HepG2 (cell line): ENCODE measurements at regions not wholly inside any gene's neighbourhood (a gene's known extent, or its start where the extent isn't known, plus 50 kb on each side); places are given as distances from the start of the nearest gene placed in this dataset.

ENCODE experiments used
- CHD4 ChIP-seq: fragments of 200-600 bp; sonication (generic); IDR thresholded peaks from 2 replicates; pipeline ENCODE4 v1.7.0; 2017; ENCODE audit warnings: mild to moderate bottlenecking, low read length, borderline replicate concordance
- CTCF ChIP-seq: sonication (generic); formaldehyde crosslinking; IDR thresholded peaks from 2 replicates; pipeline ENCODE4 v1.5.0; 2020; ENCODE audit warnings: mild to moderate bottlenecking, missing genetic modification reagents, moderate library complexity
- JUND ChIP-seq: sonication (generic); formaldehyde crosslinking; IDR thresholded peaks from 2 replicates; pipeline ENCODE4 v1.8.0; 2022; ENCODE audit warnings: mild to moderate bottlenecking, missing genetic modification reagents
- KDM5A ChIP-seq: fragments of 200-600 bp; sonication (generic); IDR thresholded peaks from 2 replicates; pipeline ENCODE4 v1.7.0; 2018; ENCODE audit warnings: antibody characterized with exemption, mild to moderate bottlenecking, low read length, borderline replicate concordance
- MAFG ChIP-seq: sonication (generic); formaldehyde crosslinking; IDR thresholded peaks from 2 replicates; pipeline ENCODE4 v1.5.1; 2020; ENCODE audit warnings: mild to moderate bottlenecking, missing genetic modification reagents
- PCBP2 ChIP-seq: fragments of 200-400 bp; formaldehyde crosslinking; optimal IDR thresholded peaks from 2 replicates; pipeline ENCODE3; 2018; ENCODE audit warnings: low read length, low read depth; ENCODE audit not compliant: poor library complexity, severe bottlenecking
- POLR2AphosphoS5 ChIP-seq: IDR thresholded peaks from 2 replicates; pipeline ENCODE4 v1.6.1; 2012; ENCODE audit warnings: low read depth, low read length
- RAD21 ChIP-seq: fragments of 450-650 bp; formaldehyde crosslinking; IDR thresholded peaks from 2 replicates; pipeline ENCODE4 v1.5.0; 2020; ENCODE audit warnings: mild to moderate bottlenecking
- RORA ChIP-seq: sonication (generic); formaldehyde crosslinking; IDR thresholded peaks from 2 replicates; pipeline ENCODE4 v1.5.0; 2020; ENCODE audit warnings: mild to moderate bottlenecking, missing genetic modification reagents, moderate library complexity
- TCF7L2 ChIP-seq: IDR thresholded peaks from 2 replicates; pipeline ENCODE4 v1.6.1; 2011; ENCODE audit warnings: mild to moderate bottlenecking, low read depth, low read length, moderate library complexity
- YY1 ChIP-seq: IDR thresholded peaks from 2 replicates; pipeline ENCODE4 v1.6.1; 2011; ENCODE audit warnings: low read length, low read depth, moderate library complexity, mild to moderate bottlenecking; ENCODE audit not compliant: insufficient read depth, insufficient replicate concordance

- TF ChIP-seq MAFG = no peak
- TF ChIP-seq YY1 = no peak
- no peak for TF ChIP-seq KDM5A
- TF ChIP-seq CTCF (CRISPR knock-in tag) = no peak
- TF ChIP-seq CHD4 = no peak
- TF ChIP-seq PCBP2 = no peak
- no peak for TF ChIP-seq JUND (CRISPR knock-in tag)
- no peak for TF ChIP-seq POLR2AphosphoS5
- no peak for TF ChIP-seq TCF7L2
- TF ChIP-seq RORA = no peak
- TF ChIP-seq RAD21 = no peak
Measured at GRCh38 chr6:156508126-156508525, 269.1 kb upstream of the ARID1B start.
